DOHH2 (cell line): ENCODE measurements at regions not wholly inside any gene's neighbourhood (a gene's known extent, or its start where the extent isn't known, plus 50 kb on each side); places are given as distances from the start of the nearest gene placed in this dataset.

ENCODE experiments used
- EZH2phosphoT487 ChIP-seq: fragments of 200-600 bp; sonication (generic); IDR thresholded peaks from 2 replicates; pipeline ENCODE4 v1.6.1; 2017; ENCODE audit warnings: borderline replicate concordance, mild to moderate bottlenecking, antibody characterized with exemption, low read length, moderate library complexity, mixed read lengths
- TF ChIP-seq, protein P1 (sequence below): fragments of 200-600 bp; sonication (generic); IDR thresholded peaks from one replicate; pipeline ENCODE4 v1.5.1; 2014; ENCODE audit warnings: antibody characterized with exemption, mild to moderate bottlenecking, low read depth, low read length; ENCODE audit not compliant: poor library complexity, severe bottlenecking

DNA sequence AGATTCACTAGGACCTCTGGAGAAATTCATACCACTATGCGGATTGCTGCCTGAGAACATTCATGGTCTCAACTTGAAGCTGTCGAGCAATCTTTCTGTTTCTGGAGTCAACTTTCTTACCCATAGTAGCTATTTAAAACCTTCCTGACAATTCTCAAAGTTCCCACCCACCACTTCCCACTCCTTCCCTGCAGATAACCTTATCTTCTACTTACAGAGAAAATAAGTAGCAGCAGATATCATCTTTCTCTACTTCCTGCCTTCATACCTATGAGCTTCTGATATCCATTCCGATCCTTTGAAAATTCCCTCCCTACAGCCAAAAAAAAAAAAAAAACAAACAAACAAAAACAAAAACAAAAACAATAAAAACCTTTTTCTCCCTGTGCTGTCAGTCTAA is 81.2 kb upstream of the CYRIA start:
- TF ChIP-seq, protein P1, sequence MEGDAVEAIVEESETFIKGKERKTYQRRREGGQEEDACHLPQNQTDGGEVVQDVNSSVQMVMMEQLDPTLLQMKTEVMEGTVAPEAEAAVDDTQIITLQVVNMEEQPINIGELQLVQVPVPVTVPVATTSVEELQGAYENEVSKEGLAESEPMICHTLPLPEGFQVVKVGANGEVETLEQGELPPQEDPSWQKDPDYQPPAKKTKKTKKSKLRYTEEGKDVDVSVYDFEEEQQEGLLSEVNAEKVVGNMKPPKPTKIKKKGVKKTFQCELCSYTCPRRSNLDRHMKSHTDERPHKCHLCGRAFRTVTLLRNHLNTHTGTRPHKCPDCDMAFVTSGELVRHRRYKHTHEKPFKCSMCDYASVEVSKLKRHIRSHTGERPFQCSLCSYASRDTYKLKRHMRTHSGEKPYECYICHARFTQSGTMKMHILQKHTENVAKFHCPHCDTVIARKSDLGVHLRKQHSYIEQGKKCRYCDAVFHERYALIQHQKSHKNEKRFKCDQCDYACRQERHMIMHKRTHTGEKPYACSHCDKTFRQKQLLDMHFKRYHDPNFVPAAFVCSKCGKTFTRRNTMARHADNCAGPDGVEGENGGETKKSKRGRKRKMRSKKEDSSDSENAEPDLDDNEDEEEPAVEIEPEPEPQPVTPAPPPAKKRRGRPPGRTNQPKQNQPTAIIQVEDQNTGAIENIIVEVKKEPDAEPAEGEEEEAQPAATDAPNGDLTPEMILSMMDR, result no peak
- TF ChIP-seq EZH2phosphoT487, result no peak
